ENCODE measurements at regions not wholly inside any gene's neighbourhood (a gene's known extent, or its start where the extent isn't known, plus 50 kb on each side); places are given as distances from the start of the nearest gene placed in this dataset.

- DNase-seq: no peak
- Histone ChIP-seq H3K27ac (ENCODE audit: low read length) (no peak overlapping the region), H3K4me3 (ENCODE audit: low read length) (no peak overlapping the region), H3K27me3 (ENCODE audit: control insufficient read depth, insufficient read depth, low read length) (no peaks in the 10 kb centered on the region), H3K9me3 (replicated peaks; ENCODE audit: control insufficient read depth, low read depth, low read length) (no peaks in the 10 kb centered on the region), H3K36me3 (ENCODE audit: control insufficient read depth, insufficient read depth, low read length) (no peaks in the 10 kb centered on the region), H3K4me1 (ENCODE audit: control insufficient read depth, insufficient read depth, low read length) (no peaks in the 10 kb centered on the region)
- no CpG with 5 or more reads among the region's 4 CpGs for WGBS (ENCODE audit: insufficient coverage)
Measured at GRCh38 chr7:17242504-17242903, 55.9 kb upstream of the AHR start.

- DNase-seq: no peak
- Histone ChIP-seq H3K4me1 (ENCODE audit: control insufficient read depth, insufficient read depth, low read length) (no peaks in the 10 kb centered on the region), H3K36me3 (ENCODE audit: control insufficient read depth, insufficient read depth, low read length) (no peaks in the 10 kb centered on the region), H3K27me3 (ENCODE audit: control insufficient read depth, insufficient read depth, low read length) (no peaks in the 10 kb centered on the region), H3K27ac (ENCODE audit: low read length) (no peak overlapping the region), H3K9me3 (replicated peaks; ENCODE audit: control insufficient read depth, low read depth, low read length) (no peaks in the 10 kb centered on the region), H3K4me3 (ENCODE audit: low read length) (no peak overlapping the region)
- WGBS (ENCODE audit: insufficient coverage): no CpG with 5 or more reads among the region's 2 CpGs
Measured at GRCh38 chr7:17244786-17245185, 53.7 kb upstream of the AHR start.

- DNase-seq: no peak
- no peak overlapping the region for H3K27ac ChIP-seq (ENCODE audit: low read length)
- 81% methylated on average over 6 of the region's 6 CpGs for WGBS (ENCODE audit: insufficient coverage)
Measured at GRCh38 chr7:17247357-17247756, 51.1 kb upstream of the AHR start.

GRCh38 chr7:17248527-17248926, 49.9 kb upstream of the AHR start:
- Histone ChIP-seq H3K27ac (ENCODE audit: low read length) (no peak overlapping the region), H3K4me1 (ENCODE audit: control insufficient read depth, insufficient read depth, low read length) (no peaks in the 10 kb centered on the region), H3K4me3 (ENCODE audit: low read length) (no peak overlapping the region), H3K9me3 (replicated peaks; ENCODE audit: control insufficient read depth, low read depth, low read length) (no peaks in the 10 kb centered on the region), H3K36me3 (ENCODE audit: control insufficient read depth, insufficient read depth, low read length) (no peaks in the 10 kb centered on the region), H3K27me3 (ENCODE audit: control insufficient read depth, insufficient read depth, low read length) (no peaks in the 10 kb centered on the region)
- WGBS (ENCODE audit: insufficient coverage): no CpG with 5 or more reads among the region's 2 CpGs
- DNase-seq: no peak

More at GRCh38 chr7:17247357-17247756, 51.1 kb upstream of the AHR start:
- no peaks in the 10 kb centered on the region for H3K36me3 ChIP-seq (ENCODE audit: control insufficient read depth, insufficient read depth, low read length)
- H3K4me1 ChIP-seq (ENCODE audit: control insufficient read depth, insufficient read depth, low read length): no peaks in the 10 kb centered on the region
- no peaks in the 10 kb centered on the region for H3K9me3 ChIP-seq (replicated peaks; ENCODE audit: control insufficient read depth, low read depth, low read length)
- H3K4me3 ChIP-seq (ENCODE audit: low read length): no peak overlapping the region
- H3K27me3 ChIP-seq (ENCODE audit: control insufficient read depth, insufficient read depth, low read length): no peaks in the 10 kb centered on the region
